Fibroblast of lung (primary cell): ENCODE measurements at regions not wholly inside any gene's neighbourhood (a gene's known extent, or its start where the extent isn't known, plus 50 kb on each side); places are given as distances from the start of the nearest gene placed in this dataset.

ENCODE experiments used
- EZH2 ChIP-seq: IDR thresholded peaks from 2 replicates; pipeline ENCODE4 v1.5.1; 2012; ENCODE audit warnings: low read length, control low read depth, mild to moderate bottlenecking; ENCODE audit errors: missing control alignments
- TF ChIP-seq, protein P1 (sequence below), 2 donors: IDR thresholded peaks in 1 of 2; conservative IDR thresholded peaks in 1 of 2; 1 replicate in 1 of 2; 2 replicates in 1 of 2; pipeline ENCODE4 v1.5.1; 2011 to 2012; ENCODE audit warnings: low read length in 2 of 2, control low read depth in 1 of 2, inconsistent platforms in 1 of 2, low read depth in 1 of 2, mild to moderate bottlenecking in 1 of 2

DNA sequence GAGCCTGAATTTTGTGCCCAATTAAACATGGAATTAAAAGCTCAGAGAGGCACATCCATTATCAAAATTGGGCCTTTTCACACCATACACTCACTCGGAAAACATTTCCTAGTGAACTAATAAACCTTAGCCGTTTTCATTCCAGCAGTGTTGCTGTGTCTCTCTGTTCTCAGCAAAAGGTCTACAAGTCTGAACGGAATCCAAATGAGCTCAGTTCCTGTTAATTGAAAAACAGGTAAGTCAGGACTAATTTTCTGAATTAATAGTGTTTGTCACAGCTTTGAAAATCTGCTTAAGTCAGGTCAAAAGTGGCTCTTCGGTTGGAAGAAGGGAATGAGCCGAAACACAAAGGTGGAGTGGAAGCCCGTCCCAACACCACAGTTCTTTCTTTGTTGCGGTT lies 163.3 kb upstream of the RALGAPA2 start:
- TF ChIP-seq, protein P1, sequence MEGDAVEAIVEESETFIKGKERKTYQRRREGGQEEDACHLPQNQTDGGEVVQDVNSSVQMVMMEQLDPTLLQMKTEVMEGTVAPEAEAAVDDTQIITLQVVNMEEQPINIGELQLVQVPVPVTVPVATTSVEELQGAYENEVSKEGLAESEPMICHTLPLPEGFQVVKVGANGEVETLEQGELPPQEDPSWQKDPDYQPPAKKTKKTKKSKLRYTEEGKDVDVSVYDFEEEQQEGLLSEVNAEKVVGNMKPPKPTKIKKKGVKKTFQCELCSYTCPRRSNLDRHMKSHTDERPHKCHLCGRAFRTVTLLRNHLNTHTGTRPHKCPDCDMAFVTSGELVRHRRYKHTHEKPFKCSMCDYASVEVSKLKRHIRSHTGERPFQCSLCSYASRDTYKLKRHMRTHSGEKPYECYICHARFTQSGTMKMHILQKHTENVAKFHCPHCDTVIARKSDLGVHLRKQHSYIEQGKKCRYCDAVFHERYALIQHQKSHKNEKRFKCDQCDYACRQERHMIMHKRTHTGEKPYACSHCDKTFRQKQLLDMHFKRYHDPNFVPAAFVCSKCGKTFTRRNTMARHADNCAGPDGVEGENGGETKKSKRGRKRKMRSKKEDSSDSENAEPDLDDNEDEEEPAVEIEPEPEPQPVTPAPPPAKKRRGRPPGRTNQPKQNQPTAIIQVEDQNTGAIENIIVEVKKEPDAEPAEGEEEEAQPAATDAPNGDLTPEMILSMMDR (conservative IDR thresholded peaks at IDR 0.05 in 1 of 2, IDR thresholded peaks at IDR 0.05 in 1 of 2; ENCODE audit: low read depth in 1 of 2, low read length in 2 of 2) = no peak
- no peak for TF ChIP-seq EZH2
